ENCODE measurements at regions not wholly inside any gene's neighbourhood (a gene's known extent, or its start where the extent isn't known, plus 50 kb on each side); places are given as distances from the start of the nearest gene placed in this dataset.

GRCh38 chr3:117761703-117762620 lies 1052.4 kb downstream of the TUSC7 start:
- DNase-seq (ENCODE audit: low read depth) = no peak
- H3K4me3 ChIP-seq (ENCODE audit: low read depth, low read length) = no peak overlapping the region
- TF ChIP-seq, protein P1, sequence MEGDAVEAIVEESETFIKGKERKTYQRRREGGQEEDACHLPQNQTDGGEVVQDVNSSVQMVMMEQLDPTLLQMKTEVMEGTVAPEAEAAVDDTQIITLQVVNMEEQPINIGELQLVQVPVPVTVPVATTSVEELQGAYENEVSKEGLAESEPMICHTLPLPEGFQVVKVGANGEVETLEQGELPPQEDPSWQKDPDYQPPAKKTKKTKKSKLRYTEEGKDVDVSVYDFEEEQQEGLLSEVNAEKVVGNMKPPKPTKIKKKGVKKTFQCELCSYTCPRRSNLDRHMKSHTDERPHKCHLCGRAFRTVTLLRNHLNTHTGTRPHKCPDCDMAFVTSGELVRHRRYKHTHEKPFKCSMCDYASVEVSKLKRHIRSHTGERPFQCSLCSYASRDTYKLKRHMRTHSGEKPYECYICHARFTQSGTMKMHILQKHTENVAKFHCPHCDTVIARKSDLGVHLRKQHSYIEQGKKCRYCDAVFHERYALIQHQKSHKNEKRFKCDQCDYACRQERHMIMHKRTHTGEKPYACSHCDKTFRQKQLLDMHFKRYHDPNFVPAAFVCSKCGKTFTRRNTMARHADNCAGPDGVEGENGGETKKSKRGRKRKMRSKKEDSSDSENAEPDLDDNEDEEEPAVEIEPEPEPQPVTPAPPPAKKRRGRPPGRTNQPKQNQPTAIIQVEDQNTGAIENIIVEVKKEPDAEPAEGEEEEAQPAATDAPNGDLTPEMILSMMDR (IDR thresholded peaks at IDR 0.05; ENCODE audit: low read depth, low read length, missing control alignments) = no peak

DNA sequence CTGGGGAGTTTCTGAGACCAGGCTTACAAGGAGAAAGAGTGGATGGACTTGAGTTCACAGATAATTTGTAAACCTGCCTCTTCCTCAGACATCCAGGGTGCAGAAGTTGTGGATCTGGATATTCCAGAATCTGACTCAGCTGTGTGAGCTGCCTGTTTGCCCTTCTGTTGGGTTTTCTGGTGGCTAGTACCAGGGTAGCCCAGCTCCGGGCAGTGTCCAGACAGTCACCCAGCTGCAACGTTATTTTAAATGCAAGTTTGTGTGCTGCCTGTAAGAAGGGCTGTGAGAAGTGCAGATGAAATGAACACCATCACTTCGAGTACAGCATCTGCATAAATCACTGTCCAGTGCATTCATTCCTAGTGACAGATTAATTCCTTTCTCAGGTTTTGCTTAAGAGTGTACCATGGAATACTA lies 1053.0 kb downstream of the TUSC7 start:
- TF ChIP-seq, protein P1 (IDR thresholded peaks at IDR 0.05; ENCODE audit: low read depth, low read length, missing control alignments) = no peak
- no peak overlapping the region for H3K4me3 ChIP-seq (ENCODE audit: low read depth, low read length)
- DNase-seq (ENCODE audit: low read depth) = no peak

DNA sequence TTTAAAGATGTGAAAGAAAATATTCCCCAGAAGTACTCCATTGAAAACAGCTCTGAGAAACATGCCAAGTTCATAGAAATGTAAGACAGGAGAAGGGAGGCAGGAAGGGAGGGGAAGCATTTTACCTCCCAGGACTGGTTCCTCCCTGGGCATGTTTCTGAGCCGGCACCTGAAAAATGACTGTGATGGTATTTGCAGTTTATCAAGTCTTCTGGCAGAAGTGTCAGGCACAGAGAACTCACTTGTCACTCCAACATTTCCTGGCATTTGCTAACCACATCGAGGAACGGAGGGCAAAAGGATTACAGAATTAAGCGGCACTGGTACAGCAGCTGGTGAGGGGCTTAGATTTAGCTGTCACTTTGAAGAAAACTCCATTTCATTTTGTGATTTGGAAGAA lies 1054.0 kb downstream of the TUSC7 start:
- no peak for DNase-seq (ENCODE audit: low read depth)
- TF ChIP-seq, protein P1 (IDR thresholded peaks at IDR 0.05; ENCODE audit: low read depth, low read length, missing control alignments) = no peak
- H3K4me3 ChIP-seq (ENCODE audit: low read depth, low read length) = no peak overlapping the region

DNA sequence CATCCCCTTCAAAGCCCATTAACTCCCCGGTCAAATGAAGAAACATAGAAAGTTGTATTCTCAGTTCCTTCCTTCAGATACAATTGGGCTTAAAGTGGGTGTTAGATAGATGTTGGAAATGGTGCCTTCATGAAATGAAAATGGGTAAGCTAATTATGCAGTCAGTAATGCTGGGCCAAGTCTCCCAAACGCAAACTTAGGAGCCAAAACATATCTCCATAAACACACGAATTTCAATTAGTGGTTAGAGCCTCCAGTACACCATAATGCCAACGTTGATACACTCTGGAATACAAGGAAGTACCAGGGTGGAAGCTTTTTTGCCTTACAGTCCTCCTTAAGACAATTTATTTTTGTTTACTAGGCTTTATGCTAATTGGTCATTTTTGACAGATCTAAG lies 1059.0 kb downstream of the TUSC7 start:
- TF ChIP-seq, protein P1 (IDR thresholded peaks at IDR 0.05; ENCODE audit: low read depth, low read length, missing control alignments) = no peak
- H3K4me3 ChIP-seq (ENCODE audit: low read depth, low read length) = no peak overlapping the region
- DNase-seq (ENCODE audit: low read depth) = no peak

DNA sequence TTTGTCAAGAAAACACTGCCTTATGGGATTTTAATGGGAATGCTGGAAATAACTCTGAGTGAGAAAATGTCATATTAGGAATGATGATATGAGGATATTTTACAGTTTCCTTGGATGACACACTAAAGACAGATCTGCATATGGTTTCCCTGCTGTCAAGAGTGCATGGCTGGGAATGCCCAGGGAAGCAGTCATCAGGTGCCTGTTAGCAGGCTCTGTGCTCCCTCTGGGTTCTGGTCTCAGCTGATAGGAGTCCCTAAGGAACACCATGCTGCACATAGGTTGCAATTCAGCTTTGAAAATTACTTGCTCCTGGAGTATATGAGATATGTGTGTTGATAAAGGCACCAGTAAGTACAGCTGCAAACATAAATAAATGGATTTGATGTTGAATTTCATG lies 1064.6 kb downstream of the TUSC7 start:
- TF ChIP-seq, protein P1 (IDR thresholded peaks at IDR 0.05; ENCODE audit: low read depth, low read length, missing control alignments) = no peak

GRCh38 chr3:117786349-117786748 lies 1076.8 kb downstream of the TUSC7 start:
- TF ChIP-seq, protein P1 (IDR thresholded peaks at IDR 0.05; ENCODE audit: low read depth, low read length, missing control alignments) = no peak
- no peak for DNase-seq (ENCODE audit: low read depth)
- H3K4me3 ChIP-seq (ENCODE audit: low read depth, low read length) = no peak overlapping the region

More for the DNA sequence above, 1064.6 kb downstream of the TUSC7 start:
- DNase-seq (ENCODE audit: low read depth) = no peak
- no peak overlapping the region for H3K4me3 ChIP-seq (ENCODE audit: low read depth, low read length)

GRCh38 chr3:117788061-117788460 lies 1078.5 kb downstream of the TUSC7 start:
- TF ChIP-seq, protein P1 (IDR thresholded peaks at IDR 0.05; ENCODE audit: low read depth, low read length, missing control alignments) = no peak
- DNase-seq (ENCODE audit: low read depth) = no peak
- H3K4me3 ChIP-seq (ENCODE audit: low read depth, low read length) = no peak overlapping the region

Measured in GM12864 (cell line).